Spleen (tissue), 11 donors: ENCODE measurements at regions not wholly inside any gene's neighbourhood (a gene's known extent, or its start where the extent isn't known, plus 50 kb on each side); places are given as distances from the start of the nearest gene placed in this dataset.
"Not testable (repeated sequence)": the region's sequence is repeated elsewhere in the genome, so short reads cannot be mapped to it uniquely, and the experiment has no call there.

Experiments used
- DNase-seq: peaks from one replicate; pipeline ENCODE4 v3.0.0-alpha.2; 2020
- H3K27ac ChIP-seq, 8 donors: fragments of 200-600 bp; sonication (generic) in 7 of 8; 1 replicate in 4 of 8; 2 replicates in 4 of 8; pipeline versions ENCODE4 v1.5.0 to v1.8.0; 2016 to 2021; ENCODE audit warnings: inconsistent platforms in 4 of 8, mild to moderate bottlenecking in 4 of 8, moderate library complexity in 1 of 8
- H3K27me3 ChIP-seq, 7 donors: fragments of 200-600 bp; sonication (generic) in 6 of 7; replicated peaks in 1 of 7; 1 replicate in 4 of 7; 2 replicates in 3 of 7; pipeline versions ENCODE4 v1.5.0 to v1.8.0; 2016 to 2021; ENCODE audit warnings: inconsistent platforms in 3 of 7, mild to moderate bottlenecking in 1 of 7
- H3K36me3 ChIP-seq, 6 donors: fragments of 200-600 bp; sonication (generic) in 5 of 6; 1 replicate in 4 of 6; 2 replicates in 2 of 6; pipeline versions ENCODE4 v1.5.0 to v1.8.0; 2016 to 2021; ENCODE audit warnings: inconsistent platforms in 2 of 6
- H3K4me1 ChIP-seq, 6 donors: fragments of 200-600 bp; sonication (generic) in 5 of 6; 1 replicate in 3 of 6; 2 replicates in 3 of 6; pipeline versions ENCODE4 v1.5.0 to v1.8.0; 2016 to 2021; ENCODE audit warnings: inconsistent platforms in 3 of 6
- H3K4me3 ChIP-seq, 8 donors: fragments of 200-600 bp; sonication (generic) in 7 of 8; 1 replicate in 4 of 8; 2 replicates in 4 of 8; pipeline versions ENCODE4 v1.5.0 to v1.8.0; 2016 to 2021; ENCODE audit warnings: inconsistent platforms in 4 of 8, mild to moderate bottlenecking in 4 of 8, moderate library complexity in 2 of 8
- H3K9me3 ChIP-seq, 8 donors: fragments of 200-600 bp; sonication (generic) in 7 of 8; 1 replicate in 4 of 8; 2 replicates in 4 of 8; pipeline versions ENCODE4 v1.5.0 to v1.8.0; 2016 to 2021; ENCODE audit warnings: inconsistent platforms in 4 of 8
- POLR2A ChIP-seq, 3 donors: fragments of 450-650 bp; IDR thresholded peaks; one replicate each; pipeline ENCODE4 v1.5.1; 2017; ENCODE audit warnings: antibody characterized with exemption in 3 of 3, mild to moderate bottlenecking in 1 of 3
- POLR2AphosphoS5 ChIP-seq, 3 donors: sonication (generic); formaldehyde crosslinking; IDR thresholded peaks; one replicate each; pipeline ENCODE4 v1.5.1; 2017; ENCODE audit warnings: antibody characterized with exemption in 3 of 3
- WGBS, 5 donors: extraction: QIAGEN DNeasy Blood & Tissue Kit in 3 of 5; methylation state at CpG; one replicate each; pipeline versions ENCODE4 v1.1.5 to v1.1.7; 2013 to 2018; 5-methylcytosine and 5-hydroxymethylcytosine counted together
- intact Hi-C: fragments of 100-400 bp; cut with DNase I; formaldehyde crosslinking; loops from one replicate; pipeline ENCODE4 v1.15.0; 2023; ENCODE audit warnings: low total_unique reads
- TF ChIP-seq, protein P1 (sequence below), 11 experiments: fragments of 200-600 bp in 7 of 11; fragments of 450-650 bp in 4 of 11; sonication (generic) in 4 of 11; IDR thresholded peaks in 8 of 11; conservative IDR thresholded peaks in 3 of 11; 1 replicate in 7 of 11; 2 replicates in 4 of 11; pipeline versions ENCODE4 v1.4.0 to v1.8.0; 2016 to 2021; ENCODE audit warnings: antibody characterized with exemption in 11 of 11, inconsistent platforms in 4 of 11, mild to moderate bottlenecking in 1 of 11
- donor health status: healthy with polysubstance abuse.
- donor health status: DM: no; HTN: no; CAD: no; lungs with moderate emphysema.
- donor health status: DM: no; HTN: no; CAD: no.
- donor health status: Bipolar disorder and iron deficiency.
- donor health status: healthy.
- donor health status: DM: no; HTN: no; CAD: no.
- donor health status: DM: yes; HTN: yes; CAD: no.

DNA sequence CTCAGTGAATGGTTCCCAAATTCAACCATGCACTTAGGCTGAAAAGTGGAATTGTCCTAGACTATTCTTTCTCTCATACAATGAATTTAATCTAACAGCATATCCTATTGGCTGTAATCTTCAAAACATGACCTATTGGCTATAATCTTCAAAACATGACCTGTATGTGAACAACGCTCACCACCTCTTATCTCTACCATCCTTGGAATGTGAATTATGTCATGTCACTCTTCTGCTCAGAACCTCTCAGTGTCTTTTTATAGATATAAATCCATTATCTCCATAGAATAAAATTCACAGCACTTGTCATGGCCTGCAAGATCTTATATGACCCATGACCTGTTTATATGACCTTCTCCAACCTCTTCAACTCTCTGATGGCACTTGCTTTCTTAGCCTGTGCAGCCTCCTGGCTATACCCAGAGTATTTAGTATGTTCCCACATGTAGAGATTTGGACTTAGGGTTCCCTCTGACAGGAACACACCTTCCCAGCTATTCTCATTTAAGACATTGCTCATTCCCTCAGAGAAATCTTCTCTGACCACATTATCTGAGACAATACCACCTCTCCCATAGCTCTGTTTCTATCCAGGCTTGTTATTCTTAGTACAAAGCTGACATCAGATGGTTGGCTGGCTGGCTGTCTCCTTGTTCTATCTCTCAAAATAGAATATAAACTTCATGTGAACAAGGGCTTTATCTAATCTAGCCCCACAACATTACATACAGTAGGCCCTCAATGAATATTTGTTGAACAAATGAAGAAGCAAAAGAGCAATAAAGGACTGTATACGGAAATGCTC lies 275.0 kb upstream of the PREP start:
- Histone ChIP-seq H3K4me1 (no peaks in the 10 kb centered on the region), H3K27me3 (no peaks in the 10 kb centered on the region), H3K9me3 (peaks cover 0 to 25% (median 20%) of the 10 kb centered on the region in 8 donors), H3K36me3 (no peaks in the 10 kb centered on the region), H3K4me3 (no peak overlapping the region), H3K27ac (no peak overlapping the region)
- TF ChIP-seq POLR2AphosphoS5 (IDR thresholded peaks at IDR 0.05) = no peak
- TF ChIP-seq, protein P1, sequence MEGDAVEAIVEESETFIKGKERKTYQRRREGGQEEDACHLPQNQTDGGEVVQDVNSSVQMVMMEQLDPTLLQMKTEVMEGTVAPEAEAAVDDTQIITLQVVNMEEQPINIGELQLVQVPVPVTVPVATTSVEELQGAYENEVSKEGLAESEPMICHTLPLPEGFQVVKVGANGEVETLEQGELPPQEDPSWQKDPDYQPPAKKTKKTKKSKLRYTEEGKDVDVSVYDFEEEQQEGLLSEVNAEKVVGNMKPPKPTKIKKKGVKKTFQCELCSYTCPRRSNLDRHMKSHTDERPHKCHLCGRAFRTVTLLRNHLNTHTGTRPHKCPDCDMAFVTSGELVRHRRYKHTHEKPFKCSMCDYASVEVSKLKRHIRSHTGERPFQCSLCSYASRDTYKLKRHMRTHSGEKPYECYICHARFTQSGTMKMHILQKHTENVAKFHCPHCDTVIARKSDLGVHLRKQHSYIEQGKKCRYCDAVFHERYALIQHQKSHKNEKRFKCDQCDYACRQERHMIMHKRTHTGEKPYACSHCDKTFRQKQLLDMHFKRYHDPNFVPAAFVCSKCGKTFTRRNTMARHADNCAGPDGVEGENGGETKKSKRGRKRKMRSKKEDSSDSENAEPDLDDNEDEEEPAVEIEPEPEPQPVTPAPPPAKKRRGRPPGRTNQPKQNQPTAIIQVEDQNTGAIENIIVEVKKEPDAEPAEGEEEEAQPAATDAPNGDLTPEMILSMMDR (IDR thresholded peaks at IDR 0.05 in 8 of 11, conservative IDR thresholded peaks at IDR 0.05 in 3 of 11) = no peak
- no peak for TF ChIP-seq POLR2A (IDR thresholded peaks at IDR 0.05)
- WGBS, 5 donors = 85 to 94% (median 91%) methylated on average over 2 of the region's 2 CpGs
- DNase-seq = no peak
- intact Hi-C loops = no loop called here

DNA sequence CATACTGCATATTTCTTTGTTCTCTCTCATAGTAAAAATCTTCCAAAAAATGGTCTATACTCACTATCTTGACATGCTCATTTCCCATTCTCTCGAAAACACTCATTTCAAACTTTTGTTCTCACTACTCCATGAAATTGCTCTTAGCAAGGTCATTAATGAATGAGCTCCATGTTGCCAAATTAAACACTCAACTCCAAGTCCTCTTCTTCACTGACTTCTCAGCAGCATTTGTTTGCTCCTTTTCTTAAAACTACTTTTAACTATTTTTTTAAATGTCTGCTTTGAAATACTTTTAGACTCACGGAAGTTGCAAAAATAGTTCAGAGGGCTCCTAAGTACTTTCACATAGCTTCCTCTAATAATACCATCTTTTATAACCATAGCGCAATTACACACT lies 274.0 kb upstream of the PREP start:
- no peaks in the 10 kb centered on the region for H3K4me1 ChIP-seq
- no peaks in the 10 kb centered on the region for H3K27me3 ChIP-seq
- H3K4me3 ChIP-seq = no peak overlapping the region
- TF ChIP-seq POLR2A (IDR thresholded peaks at IDR 0.05) = no peak
- TF ChIP-seq POLR2AphosphoS5 (IDR thresholded peaks at IDR 0.05) = no peak
- TF ChIP-seq, protein P1 (IDR thresholded peaks at IDR 0.05 in 8 of 11, conservative IDR thresholded peaks at IDR 0.05 in 3 of 11) = no peak
- H3K27ac ChIP-seq = no peak overlapping the region
- H3K36me3 ChIP-seq = no peaks in the 10 kb centered on the region
- intact Hi-C loops = no loop called here
- WGBS, 5 donors = 80 to 88% (median 82%) methylated on average over 3 of the region's 3 CpGs
- no peak for DNase-seq
- H3K9me3 ChIP-seq = peaks cover 0 to 18% (median 12%) of the 10 kb centered on the region in 8 donors

DNA sequence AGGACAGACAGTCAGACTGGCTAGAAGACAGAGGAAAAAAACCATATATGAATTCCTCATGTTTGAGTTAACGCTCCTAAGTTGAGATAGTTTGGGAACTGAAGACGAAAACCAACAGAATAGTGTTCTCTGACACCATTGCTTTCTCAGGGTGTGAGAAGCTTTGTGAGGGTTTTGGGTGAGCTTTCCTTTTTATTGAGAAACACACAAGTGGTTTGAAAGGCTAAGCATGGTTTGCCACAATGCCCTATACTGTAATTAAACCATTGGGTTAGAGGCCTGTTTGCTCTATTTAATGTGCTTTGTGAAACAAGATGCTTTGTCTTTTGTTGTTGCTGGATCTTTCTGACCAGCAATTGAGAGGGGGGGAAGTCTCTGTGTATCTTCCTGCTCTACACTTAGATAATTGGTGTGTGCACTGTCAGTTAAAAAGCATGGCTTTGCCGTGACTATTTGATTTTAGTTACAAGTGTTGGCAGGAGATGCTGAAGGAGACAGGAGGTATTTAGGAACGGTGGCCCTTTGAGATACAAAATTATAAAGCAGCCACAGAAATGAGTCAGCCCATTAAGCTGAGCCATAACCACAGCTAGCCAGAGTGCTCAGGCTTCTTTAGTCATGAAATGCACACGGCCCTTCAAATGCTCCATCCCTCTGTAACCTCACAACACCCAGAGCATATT lies 273.0 kb upstream of the PREP start:
- peaks cover 0 to 8% (median 3%) of the 10 kb centered on the region in 8 donors for H3K9me3 ChIP-seq
- DNase-seq = no peak
- H3K4me1 ChIP-seq = no peaks in the 10 kb centered on the region
- no peak overlapping the region for H3K27ac ChIP-seq
- no peaks in the 10 kb centered on the region for H3K36me3 ChIP-seq
- no peak overlapping the region for H3K4me3 ChIP-seq
- 63 to 84% (median 75%) methylated on average over 5 of the region's 5 CpGs for WGBS, 5 donors
- no peaks in the 10 kb centered on the region for H3K27me3 ChIP-seq
- intact Hi-C loops = no loop called here
- TF ChIP-seq, protein P1 (IDR thresholded peaks at IDR 0.05 in 8 of 11, conservative IDR thresholded peaks at IDR 0.05 in 3 of 11) = no peak
- TF ChIP-seq POLR2A (IDR thresholded peaks at IDR 0.05) (no peak), POLR2AphosphoS5 (IDR thresholded peaks at IDR 0.05) (no peak)

DNA sequence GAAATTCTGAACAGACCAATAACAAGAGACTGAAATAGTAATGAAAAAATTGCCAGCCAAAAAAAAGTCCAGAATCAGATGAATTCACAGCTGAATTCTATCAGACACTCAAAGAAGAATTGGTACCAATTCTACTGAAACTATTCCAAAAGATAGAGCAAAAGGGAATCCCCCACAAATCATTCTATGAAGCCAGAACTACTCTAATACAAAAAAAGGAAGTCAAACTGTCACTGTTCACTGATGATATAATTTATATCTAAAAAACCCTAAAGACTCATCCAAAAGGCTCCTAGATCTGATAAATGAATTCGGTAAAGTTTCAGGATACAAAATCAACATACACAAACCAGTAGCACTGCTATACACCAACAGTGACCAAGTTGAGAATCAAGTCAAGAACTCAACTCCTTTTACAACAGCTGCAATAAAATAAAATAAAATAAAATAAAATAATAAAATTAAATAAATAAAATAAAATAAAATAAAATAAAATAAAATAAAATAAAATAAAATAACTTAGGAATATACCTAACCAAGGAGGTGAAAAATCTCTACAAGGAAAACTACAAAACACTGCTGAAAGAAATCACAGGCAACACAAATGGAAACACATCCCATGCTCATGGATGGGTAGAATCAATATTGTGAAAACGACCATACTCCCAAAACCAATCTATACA lies 270.1 kb upstream of the PREP start:
- H3K4me3 ChIP-seq, H3K36me3 ChIP-seq, DNase-seq, H3K4me1 ChIP-seq, intact Hi-C loops, H3K9me3 ChIP-seq, H3K27me3 ChIP-seq, H3K27ac ChIP-seq: not testable (repeated sequence)
- 74 to 89% (median 85%) methylated on average over 2 of the region's 2 CpGs for WGBS, 5 donors
